NCI-H187 (cell line): ENCODE measurements at regions not wholly inside any gene's neighbourhood (a gene's known extent, or its start where the extent isn't known, plus 50 kb on each side); places are given as distances from the start of the nearest gene placed in this dataset.
"Not testable (repeated sequence)": the region's sequence is repeated elsewhere in the genome, so short reads cannot be mapped to it uniquely, and the experiment has no call there.

Experiments
- DNase-seq, 2 experiments: peaks; one replicate each; lab custom pipeline; 2025; lab: John Stamatoyannopoulos, UW

- no peak for DNase-seq
Observed at GRCh38 chrX:46220822-46221221, 324.4 kb downstream of the ZNF674 start.

GRCh38 chrX:46218373-46218772, 326.8 kb downstream of the ZNF674 start:
- DNase-seq: no peak

GRCh38 chrX:46216406-46216805, 328.8 kb downstream of the ZNF674 start:
- DNase-seq: no peak

- no peak for DNase-seq
Observed at GRCh38 chrX:46211079-46211478, 334.1 kb downstream of the ZNF674 start.

- DNase-seq: no peak
Observed at GRCh38 chrX:46209768-46210167, 335.5 kb downstream of the ZNF674 start.

GRCh38 chrX:46209037-46209436, 336.2 kb downstream of the ZNF674 start:
- no peak for DNase-seq

GRCh38 chrX:46208225-46208854, 336.9 kb downstream of the ZNF674 start:
- DNase-seq: no peak

- DNase-seq: no peak
Observed at GRCh38 chrX:46204721-46205422, 340.3 kb downstream of the ZNF674 start.

GRCh38 chrX:46202733-46203514, 342.3 kb downstream of the ZNF674 start:
- no peak for DNase-seq

- DNase-seq: no peak
Observed at GRCh38 chrX:46200413-46200812, 344.8 kb downstream of the ZNF674 start.

GRCh38 chrX:46198858-46199257, 346.4 kb downstream of the ZNF674 start:
- DNase-seq: no peak

- DNase-seq: not testable (repeated sequence)
Observed at GRCh38 chrX:46186811-46187106, 358.5 kb downstream of the ZNF674 start.

GRCh38 chrX:46185923-46186810, 359.1 kb downstream of the ZNF674 start:
- no peak for DNase-seq

GRCh38 chrX:46184749-46185148, 360.5 kb downstream of the ZNF674 start:
- no peak for DNase-seq

GRCh38 chrX:46180258-46180687, 364.9 kb downstream of the ZNF674 start:
- DNase-seq: no peak

GRCh38 chrX:46179748-46180147, 365.5 kb downstream of the ZNF674 start:
- DNase-seq: no peak

- DNase-seq: no peak
Observed at GRCh38 chrX:46178763-46179162, 366.5 kb downstream of the ZNF674 start.

GRCh38 chrX:46173159-46173558, 372.1 kb downstream of the ZNF674 start:
- no peak for DNase-seq

- not testable (repeated sequence) for DNase-seq
Observed at GRCh38 chrX:46171457-46171856, 373.8 kb downstream of the ZNF674 start.

GRCh38 chrX:46169808-46170207, 375.4 kb downstream of the ZNF674 start:
- DNase-seq: no peak

GRCh38 chrX:46168254-46168653, 377.0 kb downstream of the ZNF674 start:
- DNase-seq: no peak

- DNase-seq: no peak
Observed at GRCh38 chrX:46165866-46166265, 379.4 kb downstream of the ZNF674 start.
